ENCODE measurements at regions not wholly inside any gene's neighbourhood (a gene's known extent, or its start where the extent isn't known, plus 50 kb on each side); places are given as distances from the start of the nearest gene placed in this dataset.

- TF ChIP-seq CTCF (IDR thresholded peaks at IDR 0.05) (no peak), TEAD4 (CRISPR knock-in tag; IDR thresholded peaks at IDR 0.05) (no peak), ZNF232 (CRISPR knock-in tag; IDR thresholded peaks at IDR 0.05) (no peak), MXD4 (CRISPR knock-in tag; IDR thresholded peaks at IDR 0.05; ENCODE audit: borderline replicate concordance) (no peak), NFYB (CRISPR knock-in tag; conservative IDR thresholded peaks at IDR 0.05; ENCODE audit: low read depth) (no peak), CDX4 (CRISPR knock-in tag; IDR thresholded peaks at IDR 0.05; ENCODE audit: borderline replicate concordance) (no peak), FOXK1 (CRISPR knock-in tag; IDR thresholded peaks at IDR 0.05) (no peak), ETV6 (CRISPR knock-in tag; IDR thresholded peaks at IDR 0.05) (no peak), TCF7 (CRISPR knock-in tag; IDR thresholded peaks at IDR 0.05; ENCODE audit: low read depth) (no peak)
- TF ChIP-seq, protein P1, sequence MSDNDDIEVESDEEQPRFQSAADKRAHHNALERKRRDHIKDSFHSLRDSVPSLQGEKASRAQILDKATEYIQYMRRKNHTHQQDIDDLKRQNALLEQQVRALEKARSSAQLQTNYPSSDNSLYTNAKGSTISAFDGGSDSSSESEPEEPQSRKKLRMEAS (CRISPR knock-in tag; IDR thresholded peaks at IDR 0.05): no peak
- TF ChIP-seq, protein P2, sequence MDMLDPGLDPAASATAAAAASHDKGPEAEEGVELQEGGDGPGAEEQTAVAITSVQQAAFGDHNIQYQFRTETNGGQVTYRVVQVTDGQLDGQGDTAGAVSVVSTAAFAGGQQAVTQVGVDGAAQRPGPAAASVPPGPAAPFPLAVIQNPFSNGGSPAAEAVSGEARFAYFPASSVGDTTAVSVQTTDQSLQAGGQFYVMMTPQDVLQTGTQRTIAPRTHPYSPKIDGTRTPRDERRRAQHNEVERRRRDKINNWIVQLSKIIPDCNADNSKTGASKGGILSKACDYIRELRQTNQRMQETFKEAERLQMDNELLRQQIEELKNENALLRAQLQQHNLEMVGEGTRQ (CRISPR knock-in tag; IDR thresholded peaks at IDR 0.05): no peak
- TF ChIP-seq, protein P3, sequence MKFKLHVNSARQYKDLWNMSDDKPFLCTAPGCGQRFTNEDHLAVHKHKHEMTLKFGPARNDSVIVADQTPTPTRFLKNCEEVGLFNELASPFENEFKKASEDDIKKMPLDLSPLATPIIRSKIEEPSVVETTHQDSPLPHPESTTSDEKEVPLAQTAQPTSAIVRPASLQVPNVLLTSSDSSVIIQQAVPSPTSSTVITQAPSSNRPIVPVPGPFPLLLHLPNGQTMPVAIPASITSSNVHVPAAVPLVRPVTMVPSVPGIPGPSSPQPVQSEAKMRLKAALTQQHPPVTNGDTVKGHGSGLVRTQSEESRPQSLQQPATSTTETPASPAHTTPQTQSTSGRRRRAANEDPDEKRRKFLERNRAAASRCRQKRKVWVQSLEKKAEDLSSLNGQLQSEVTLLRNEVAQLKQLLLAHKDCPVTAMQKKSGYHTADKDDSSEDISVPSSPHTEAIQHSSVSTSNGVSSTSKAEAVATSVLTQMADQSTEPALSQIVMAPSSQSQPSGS (CRISPR knock-in tag; IDR thresholded peaks at IDR 0.05; ENCODE audit: borderline replicate concordance, low read depth): no peak
- TF ChIP-seq, protein P4, sequence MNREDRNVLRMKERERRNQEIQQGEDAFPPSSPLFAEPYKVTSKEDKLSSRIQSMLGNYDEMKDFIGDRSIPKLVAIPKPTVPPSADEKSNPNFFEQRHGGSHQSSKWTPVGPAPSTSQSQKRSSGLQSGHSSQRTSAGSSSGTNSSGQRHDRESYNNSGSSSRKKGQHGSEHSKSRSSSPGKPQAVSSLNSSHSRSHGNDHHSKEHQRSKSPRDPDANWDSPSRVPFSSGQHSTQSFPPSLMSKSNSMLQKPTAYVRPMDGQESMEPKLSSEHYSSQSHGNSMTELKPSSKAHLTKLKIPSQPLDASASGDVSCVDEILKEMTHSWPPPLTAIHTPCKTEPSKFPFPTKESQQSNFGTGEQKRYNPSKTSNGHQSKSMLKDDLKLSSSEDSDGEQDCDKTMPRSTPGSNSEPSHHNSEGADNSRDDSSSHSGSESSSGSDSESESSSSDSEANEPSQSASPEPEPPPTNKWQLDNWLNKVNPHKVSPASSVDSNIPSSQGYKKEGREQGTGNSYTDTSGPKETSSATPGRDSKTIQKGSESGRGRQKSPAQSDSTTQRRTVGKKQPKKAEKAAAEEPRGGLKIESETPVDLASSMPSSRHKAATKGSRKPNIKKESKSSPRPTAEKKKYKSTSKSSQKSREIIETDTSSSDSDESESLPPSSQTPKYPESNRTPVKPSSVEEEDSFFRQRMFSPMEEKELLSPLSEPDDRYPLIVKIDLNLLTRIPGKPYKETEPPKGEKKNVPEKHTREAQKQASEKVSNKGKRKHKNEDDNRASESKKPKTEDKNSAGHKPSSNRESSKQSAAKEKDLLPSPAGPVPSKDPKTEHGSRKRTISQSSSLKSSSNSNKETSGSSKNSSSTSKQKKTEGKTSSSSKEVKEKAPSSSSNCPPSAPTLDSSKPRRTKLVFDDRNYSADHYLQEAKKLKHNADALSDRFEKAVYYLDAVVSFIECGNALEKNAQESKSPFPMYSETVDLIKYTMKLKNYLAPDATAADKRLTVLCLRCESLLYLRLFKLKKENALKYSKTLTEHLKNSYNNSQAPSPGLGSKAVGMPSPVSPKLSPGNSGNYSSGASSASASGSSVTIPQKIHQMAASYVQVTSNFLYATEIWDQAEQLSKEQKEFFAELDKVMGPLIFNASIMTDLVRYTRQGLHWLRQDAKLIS (CRISPR knock-in tag; IDR thresholded peaks at IDR 0.05; ENCODE audit: borderline replicate concordance): no peak
These were observed 216.9 kb downstream of the NUF2 start for GRCh38 chr1:163538667-163539066.

Measured in WTC11 (cell line).